GM21447 (cell line): ENCODE measurements at regions not wholly inside any gene's neighbourhood (a gene's known extent, or its start where the extent isn't known, plus 50 kb on each side); places are given as distances from the start of the nearest gene placed in this dataset.
"Not testable (repeated sequence)": the region's sequence is repeated elsewhere in the genome, so short reads cannot be mapped to it uniquely, and the experiment has no call there.

Experiments used
- ATAC-seq: cut with Tn5 transposase; IDR thresholded peaks from one replicate; pipeline ENCODE4 v1.9.1; 2021; ENCODE audit not compliant: unreplicated experiment

DNA sequence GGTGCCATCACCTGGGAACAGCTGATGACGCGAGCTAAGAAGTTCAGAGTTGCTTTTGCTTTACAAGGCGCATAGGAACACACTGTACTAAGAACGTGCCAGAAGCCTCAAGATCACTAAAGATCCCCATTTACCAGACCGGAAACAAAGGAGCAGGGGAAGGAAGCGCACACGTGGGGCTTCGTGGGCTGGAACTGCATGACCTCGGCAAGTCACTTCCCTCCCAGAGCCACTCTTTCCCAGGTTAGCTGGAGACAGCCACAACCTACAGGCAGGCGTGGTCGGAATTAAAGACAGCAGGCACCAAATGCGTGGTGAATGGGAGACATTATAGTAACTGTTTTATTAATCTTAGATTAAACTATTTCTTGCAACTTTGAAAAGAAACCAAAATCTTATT is 154.9 kb upstream of the IQSEC1 start:
- not testable (repeated sequence) for ATAC-seq

DNA sequence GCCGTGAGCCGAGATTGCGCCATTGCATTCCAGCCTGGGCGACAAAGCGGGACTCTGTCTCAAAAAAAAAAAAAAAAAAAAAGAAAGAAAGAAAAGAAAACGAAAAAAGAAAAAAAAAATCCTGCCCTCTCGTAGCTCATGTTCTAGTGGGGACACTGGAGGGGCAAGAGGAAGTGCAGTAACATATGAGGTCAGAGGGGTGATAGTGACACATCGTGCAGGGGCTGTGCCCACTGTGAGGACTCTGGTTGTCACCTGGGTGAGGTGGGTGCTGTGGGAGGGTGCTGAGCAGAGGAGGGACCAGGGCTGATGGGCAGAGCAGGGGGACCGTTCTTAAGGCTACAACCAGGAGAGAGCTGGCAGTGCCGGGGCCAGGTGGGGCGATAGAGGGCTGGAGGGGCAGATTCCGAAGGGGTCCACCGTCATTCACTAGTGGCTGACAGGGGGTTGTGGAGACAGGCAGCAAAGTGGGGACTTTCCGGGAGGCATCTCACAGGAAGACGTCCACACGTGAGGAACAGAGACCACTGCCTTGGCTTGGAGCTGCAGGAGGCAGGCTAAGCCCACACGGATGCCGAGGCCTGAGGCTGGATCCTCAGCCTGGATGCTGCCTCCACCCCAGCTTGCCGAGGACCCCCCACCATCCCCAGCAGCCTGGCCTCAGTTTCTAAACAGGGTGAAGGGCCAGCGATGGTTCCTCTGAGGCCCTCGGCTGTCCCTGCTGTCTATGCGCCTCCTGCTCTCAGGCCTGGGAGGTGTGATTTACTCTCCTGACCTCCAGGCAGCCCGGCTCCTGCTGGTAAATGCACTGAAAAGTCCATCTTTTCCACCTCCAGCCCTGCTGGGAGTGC is 154.3 kb upstream of the IQSEC1 start:
- no peak for ATAC-seq

DNA sequence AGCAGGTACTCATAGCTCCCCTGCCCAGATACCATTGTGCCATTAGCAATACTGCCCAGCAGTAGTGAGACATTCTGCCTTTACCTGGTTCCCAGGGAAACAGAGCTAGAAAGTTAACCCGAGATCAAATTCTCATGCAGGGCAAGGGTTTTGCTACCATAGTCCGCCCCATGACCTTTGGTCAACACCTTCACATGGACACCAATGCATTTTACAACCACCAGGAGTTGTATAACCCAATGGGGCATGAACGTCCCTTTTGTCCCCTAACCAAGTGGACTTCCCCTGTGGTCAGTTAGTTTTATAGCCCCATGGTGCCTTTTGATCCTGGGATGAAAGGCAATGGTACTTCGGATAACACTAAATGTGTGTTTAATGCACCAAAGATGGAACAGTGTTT is 151.7 kb upstream of the IQSEC1 start:
- no peak for ATAC-seq

DNA sequence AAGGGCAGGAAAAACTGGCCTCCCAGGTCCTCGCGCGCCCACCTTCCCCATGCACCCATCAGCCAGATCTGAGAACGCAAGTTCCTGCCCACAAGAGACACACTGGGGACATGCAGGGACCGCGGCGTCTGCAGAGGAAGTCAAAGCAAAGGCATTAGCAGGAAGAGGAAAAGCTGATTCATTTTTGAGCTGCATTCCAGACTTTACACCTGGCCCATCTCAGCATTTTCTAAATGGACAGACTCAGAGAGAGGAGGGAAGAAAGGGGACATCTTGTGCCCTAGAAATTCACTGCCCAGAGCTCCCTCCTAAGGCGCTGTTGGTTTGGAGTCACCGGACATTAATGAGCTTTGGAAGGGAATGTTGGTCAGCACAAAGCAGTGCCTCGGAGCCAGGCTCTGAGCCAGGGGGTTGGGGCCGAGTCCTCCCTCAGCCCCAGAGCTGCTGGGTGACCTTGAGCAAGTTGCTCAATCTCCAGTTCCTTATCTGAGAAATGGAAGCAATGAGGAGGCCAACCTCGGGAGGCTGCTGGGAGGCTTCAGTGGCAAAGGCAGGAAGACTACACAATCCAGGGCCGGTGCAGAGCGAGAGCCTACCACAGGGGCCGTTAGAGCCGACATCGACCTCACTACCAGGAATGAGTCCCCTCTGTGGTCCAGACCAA is 150.5 kb upstream of the IQSEC1 start:
- ATAC-seq: no peak

DNA sequence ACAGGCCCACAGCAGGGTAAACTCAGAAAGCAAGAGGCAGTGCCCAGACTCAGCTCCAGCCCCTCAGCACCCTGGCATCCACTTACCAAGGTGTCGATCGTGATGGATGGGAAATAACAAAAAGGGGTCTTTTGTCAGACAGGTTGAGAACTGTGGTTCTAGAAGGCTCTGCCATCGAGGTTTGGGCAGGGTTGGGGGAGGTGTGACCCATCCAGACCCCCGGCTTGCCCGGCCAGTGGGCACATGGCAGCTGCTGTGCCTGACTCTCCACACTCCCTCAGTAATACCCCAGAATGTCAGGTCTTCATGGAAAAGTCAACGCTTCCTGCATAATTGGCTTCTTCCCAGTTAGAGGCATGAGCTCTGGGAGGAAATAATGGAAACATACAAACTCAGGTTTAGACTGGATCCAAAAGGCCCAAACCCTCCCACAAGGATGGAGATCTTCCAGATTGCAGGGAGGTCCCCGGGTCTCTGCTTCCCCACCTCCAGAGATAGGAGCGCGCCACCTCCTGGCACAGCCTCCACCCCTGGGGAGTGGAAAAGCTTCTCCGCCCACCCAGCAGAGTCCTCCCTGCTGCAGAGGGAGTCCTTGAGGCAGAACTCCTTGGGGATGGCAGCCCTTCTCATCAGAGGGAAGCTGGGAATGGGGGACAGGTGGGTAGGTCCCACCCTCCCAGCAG is 149.8 kb upstream of the IQSEC1 start:
- no peak for ATAC-seq

DNA sequence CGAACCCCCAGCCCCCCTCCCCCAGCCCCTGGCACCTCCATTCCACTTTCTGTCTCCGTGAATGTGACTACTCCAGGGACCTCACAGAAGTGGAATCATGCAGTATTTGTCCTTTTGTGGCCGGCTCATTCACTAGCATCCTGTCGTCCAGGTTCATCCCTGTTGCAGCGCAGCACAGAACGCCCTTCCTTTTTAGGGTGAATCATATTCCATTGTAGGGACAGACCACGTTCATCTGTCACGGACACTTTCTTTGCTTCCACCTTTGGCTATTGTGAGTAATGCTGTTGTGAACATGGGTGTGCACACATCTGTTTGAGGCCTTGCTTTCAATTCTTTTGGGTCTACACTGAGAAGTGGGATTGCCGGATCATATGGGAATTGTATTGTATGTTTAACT is 148.9 kb upstream of the IQSEC1 start:
- no peak for ATAC-seq

DNA sequence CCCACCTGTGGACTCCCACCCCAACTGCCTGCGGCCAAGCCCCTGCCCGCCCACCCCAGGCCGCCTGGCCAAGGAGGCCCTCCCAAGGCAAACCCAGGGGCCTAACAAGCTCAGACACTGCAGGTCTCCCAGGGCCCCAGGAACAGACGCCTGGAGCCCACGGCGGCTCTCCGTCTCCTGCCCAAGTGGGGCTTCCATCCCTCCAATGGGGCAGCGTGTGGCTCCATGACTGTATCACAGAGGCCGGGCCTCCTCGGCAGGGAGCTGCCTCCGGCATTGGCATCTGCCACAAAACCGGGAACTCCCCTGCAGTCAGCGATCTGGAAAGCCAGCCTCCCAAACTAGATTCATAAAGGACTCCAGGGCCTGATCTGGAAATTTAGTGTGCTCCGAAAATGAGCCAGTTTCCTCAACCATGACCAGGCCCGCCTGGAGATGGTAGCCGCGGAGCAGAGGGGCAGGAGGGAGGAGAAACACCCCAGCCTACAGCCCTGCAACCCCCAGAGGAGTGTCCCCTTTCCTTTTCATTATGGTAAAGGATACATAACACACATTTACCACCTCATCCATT is 148.3 kb upstream of the IQSEC1 start:
- ATAC-seq: no peak

DNA sequence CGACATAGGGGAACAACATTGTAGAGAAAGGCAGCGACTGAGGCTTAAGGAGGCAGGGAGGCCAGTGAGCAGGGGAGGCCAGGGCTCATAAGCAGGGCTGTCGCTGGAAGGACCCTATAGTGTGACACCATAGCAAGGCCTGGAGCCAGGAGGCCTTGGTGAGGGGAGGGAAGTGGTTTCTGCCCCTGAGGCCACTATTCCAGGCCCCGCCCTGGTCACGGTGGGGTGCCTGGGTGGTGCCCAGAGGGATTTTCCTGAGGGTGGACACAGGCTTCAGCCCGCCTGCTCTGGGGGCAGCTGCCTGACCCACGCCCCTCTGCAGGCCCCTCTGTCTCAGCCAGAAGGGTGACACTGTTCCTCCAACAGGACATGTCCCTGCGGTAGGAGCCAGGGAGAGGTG is 147.8 kb upstream of the IQSEC1 start:
- no peak for ATAC-seq

DNA sequence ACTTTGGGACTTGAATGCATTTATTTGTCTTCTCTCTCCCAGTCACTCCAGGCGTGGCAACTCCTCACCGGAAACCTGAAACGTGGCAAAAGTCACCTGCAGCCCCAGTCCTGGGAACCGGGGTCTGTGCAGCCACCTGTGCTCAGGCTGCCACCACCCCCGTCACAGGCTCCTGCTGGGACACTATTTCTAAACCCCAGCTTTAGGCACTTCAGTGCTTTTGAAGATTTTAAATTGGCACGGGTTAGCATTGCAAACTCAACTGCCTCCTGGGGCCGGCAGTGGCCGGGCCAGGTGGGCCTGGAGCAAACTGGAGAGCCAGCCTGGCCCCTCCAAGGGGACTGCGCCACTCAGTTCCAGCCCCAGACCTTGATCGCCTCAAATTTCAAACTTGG is 146.7 kb upstream of the IQSEC1 start:
- no peak for ATAC-seq

DNA sequence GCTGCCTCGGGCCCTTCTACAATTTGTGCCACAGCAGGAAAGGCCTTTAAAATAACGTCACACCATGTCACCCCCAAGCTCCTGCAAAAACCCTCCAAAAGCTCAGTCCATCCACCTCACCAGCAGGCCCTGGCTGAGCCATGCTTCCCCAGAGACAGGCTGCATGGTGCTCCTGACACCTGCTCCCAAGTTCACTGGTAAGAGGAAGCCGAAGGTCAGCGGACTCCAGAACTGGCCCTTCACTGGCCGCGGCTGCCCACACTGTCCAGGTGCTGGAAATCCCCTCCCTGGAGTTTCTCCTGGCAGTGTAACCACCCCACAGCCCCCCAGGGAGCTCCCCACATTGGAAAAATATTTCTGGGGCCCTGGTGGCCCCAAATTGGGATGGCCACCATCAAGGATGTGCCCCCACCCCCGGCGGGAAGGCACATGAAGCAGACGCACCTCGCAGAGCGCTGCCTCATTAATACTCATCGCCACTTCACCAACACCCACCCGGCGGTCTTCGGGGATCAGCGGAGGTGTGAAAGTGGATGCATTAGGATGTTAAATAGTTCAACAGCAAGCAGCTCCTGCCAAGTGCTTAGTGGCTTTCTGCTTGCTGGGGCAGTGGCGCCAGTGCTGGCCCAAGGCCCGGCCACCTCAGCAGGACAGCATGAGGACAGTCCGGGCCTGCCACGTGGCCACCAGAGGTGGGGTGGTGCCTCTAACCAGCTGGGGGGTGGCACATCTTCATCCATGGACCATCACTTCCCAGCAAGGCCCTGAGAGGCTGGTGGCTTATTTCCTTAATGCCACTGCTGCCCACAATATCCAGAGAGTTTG is 146.1 kb upstream of the IQSEC1 start:
- no peak for ATAC-seq

DNA sequence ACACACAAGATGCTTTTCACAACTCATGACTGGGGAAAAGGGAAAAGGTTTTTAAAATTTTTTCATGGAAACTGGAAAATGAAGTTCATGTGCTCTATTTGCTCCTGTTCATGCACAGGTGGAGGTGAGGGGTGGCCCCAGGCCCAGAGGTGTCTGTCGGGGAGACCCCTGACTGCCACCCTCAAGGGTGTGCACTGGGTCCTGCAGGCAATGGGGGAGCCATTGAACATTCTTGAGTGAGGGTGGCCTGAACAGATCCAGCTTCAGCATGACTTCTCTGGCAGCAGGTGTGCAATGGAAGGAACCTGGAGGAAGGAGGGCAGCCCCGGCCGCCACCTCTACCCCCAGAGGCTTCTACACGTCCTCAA is 145.3 kb upstream of the IQSEC1 start:
- ATAC-seq: no peak

DNA sequence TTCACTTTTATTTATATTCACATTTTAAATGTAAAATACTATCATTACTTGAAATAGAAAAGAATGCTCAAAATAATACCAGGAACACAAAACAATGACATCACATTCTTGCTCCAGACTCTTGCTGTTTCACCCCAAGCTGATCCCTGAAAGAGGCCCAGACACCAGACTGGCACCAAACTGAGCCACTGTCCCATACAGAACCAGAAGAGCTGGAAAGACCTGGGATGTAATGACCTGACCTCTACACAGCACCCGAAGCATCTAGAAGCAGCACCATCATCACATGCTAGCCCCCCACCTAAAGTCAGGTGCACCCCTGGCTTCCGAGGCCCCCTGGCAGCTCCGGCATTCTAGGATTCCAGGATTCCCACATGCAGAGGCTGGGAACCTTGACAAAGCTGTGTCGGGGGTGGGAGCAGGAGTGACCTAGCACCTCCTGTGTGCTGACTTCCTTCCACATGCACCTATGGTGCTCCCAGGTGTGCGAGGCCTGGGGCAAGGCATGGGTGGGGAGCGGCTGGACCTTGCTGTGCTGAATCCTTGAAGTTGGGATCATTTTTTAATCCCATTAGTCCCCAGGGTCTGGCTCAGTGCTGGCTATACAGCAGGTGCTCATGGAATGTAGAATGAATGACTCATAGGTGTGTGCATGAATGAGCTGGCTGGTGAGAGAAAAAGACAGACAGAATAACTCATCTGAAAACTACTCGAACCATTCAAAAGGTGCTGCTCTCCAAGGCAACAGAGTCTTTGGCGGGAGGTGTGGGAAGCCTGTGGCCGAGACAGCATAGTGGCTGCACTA is 144.7 kb upstream of the IQSEC1 start:
- no peak for ATAC-seq

DNA sequence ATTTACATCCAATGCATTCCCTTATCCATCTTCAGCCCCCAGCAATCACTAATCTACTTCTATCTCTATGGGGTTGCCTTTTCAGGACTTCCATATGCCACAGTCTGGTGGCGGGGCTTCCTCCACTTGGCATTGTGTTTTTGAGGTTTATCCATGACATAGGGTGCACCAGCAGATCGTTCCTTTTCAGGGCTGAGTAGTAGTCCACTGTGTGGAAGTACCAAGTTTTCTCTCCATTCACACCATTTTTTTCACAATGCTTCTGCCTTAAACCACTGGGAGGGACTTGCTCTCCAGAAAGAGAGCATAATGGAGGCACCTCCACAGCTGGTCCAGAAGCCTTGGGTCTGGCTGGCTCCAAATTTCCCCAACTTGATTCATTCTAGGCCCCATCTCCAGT is 144.0 kb upstream of the IQSEC1 start:
- no peak for ATAC-seq

DNA sequence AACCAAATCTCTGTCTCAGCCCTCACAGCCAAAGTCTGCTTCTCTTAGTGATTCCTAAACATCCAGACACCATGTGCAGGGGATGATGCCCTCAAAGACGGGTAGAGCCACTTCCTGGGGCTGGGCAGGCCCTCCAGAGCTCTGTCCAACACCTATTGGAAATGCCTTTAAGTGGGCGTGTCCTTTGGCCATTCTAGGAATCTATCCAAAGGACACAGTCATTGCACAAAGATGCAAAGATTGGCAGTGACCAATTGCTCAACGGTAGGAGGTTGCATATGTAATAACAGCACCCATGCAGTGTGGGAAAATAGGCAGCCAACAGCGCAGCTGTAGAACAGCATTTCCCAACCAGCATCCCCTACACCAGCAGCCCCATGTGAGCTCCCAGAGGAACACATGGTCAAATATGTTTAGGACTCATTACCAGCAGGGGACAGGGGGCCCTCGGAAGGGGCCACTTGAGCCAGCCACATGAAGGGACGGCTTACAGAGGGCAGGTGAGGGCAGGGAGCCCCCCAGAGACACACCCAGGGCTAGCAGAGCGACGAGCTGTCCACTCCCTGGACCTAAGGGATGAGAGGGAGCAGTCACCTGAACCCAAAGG is 142.8 kb upstream of the IQSEC1 start:
- no peak for ATAC-seq

DNA sequence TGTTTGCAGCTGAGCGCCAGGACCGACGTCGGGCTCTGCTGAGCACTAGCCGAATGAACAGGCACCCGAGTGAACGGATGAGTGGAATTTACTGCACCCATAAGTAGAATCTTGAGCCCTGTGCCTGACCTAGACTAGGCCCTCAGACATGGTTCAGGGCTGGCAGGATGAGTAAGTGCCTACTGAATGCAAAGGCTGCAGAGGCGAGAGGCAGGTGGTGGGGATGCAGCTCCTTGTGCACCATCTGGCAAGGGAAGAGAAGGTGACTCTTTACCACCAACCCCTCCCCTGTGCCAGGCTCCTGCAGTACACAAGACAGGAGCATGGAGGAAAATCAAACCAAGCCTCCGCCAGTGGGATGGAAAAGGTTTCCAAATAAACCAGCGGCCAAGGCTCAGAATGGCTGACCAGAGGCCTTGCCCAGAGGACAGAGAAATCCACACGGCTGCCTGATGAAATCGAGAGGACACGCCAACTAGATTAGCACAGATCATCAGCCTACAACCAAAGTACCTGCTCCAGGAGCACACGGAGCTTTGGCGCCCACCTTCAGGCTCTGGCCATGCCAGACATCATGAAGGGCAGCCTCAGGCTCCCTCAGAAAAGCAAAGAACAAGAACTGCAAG is 141.7 kb upstream of the IQSEC1 start:
- no peak for ATAC-seq

DNA sequence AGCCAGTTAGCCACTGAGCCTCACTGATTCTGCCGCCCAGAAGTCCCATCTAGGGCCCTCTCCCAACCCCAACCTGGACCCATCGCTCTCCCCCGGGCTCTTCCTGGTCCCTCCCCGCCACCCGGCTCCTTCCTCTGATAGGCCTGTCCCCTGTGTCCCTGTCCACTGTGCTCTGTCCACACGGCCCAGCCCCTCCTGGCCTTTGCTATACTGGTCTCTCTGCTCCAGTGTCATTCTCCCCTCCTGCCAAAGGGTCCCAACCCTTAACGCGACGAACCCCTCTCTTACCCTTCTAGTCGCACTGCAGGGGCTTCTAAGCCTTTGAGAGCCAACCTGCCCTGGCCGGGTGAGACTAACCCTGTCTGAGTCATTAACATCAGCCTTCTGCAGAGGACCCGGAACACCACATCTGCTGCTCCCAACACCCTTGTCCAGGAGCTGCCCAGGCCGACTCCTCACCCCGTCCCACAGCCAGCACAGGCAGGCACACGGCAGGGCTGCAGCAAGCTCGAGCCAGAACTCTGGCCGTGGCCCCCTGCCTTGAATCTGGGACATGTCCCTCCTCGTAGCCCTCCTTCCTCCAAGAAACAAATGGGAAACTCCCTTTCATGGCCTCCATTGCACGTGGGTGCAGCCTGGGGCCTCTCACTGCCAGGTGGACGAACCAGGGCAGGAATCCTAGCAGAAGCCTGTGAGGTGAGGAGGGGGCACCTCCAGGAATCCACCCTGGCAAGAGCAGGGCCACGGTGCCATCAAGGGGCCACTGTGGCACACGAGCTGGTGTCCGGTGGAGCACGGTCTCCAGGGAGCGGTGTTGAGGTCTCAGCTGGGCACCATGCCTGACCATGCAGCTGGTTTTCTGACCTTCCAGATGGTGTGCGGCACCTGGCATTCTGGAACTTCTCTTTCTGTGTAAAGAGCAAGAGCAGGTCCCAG is 140.9 kb upstream of the IQSEC1 start:
- ATAC-seq: no peak

DNA sequence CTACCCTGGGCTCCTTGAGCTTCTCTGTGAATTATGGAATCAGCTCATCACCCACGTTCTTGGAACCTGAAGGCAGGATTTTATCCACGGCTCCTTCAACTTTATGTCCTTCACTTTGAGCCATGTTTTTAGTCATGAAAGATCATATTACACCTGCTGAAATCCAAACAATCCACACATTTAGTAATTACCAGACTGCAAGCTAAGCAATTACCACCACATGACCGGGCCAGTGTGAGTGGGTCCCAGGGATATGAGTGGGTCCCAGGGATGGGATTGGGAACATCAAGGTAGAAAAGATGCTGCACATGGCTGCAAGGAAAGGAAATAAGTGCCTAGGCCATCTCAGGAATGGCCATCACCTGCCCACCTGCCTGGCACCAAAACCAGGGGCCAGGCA is 140.3 kb upstream of the IQSEC1 start:
- no peak for ATAC-seq

DNA sequence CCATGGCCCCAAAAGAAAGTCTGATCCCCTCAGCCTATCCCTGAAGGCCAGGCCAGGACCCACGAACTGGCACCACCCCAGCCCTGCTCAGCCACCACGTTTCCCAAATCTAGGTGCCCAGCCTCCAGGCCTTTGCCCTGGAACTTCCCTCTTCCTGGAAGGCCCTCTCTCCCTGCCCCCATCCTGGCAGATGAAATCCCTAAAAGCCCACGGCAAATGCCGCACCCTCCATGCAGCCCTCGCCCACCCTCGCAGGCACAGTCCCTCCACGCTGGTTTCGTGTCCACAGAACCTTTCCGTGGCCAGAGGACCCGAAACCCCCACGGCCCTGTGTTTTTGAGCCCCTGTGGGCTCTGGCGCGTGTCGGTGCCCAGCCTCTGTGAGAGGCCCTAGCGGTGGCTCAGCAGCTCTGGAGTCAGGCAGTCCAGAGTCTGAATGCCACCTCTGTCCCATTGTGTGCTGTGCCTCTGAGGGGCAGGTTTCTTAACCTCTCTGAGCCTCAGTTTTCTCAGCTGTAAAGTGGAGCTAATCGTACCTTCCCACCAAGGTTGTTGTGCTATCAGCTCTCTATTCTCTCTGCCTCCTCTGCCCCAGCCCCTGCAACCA is 138.5 kb upstream of the IQSEC1 start:
- no peak for ATAC-seq
